DND-41 (cell line): ENCODE measurements at regions not wholly inside any gene's neighbourhood (a gene's known extent, or its start where the extent isn't known, plus 50 kb on each side); places are given as distances from the start of the nearest gene placed in this dataset.

ENCODE experiments used
- EZH2 ChIP-seq: IDR thresholded peaks from 3 replicates; pipeline ENCODE4 v1.6.1; 2012; ENCODE audit warnings: borderline replicate concordance, low read depth, mild to moderate bottlenecking, moderate library complexity, low read length, inconsistent platforms; ENCODE audit not compliant: severe bottlenecking
- TF ChIP-seq, protein P1 (sequence below): IDR thresholded peaks from 2 replicates; pipeline ENCODE4 v1.5.1; 2012; ENCODE audit warnings: borderline replicate concordance, low read length, moderate library complexity, mild to moderate bottlenecking; ENCODE audit not compliant: poor library complexity, severe bottlenecking; ENCODE audit errors: extremely low read depth

DNA sequence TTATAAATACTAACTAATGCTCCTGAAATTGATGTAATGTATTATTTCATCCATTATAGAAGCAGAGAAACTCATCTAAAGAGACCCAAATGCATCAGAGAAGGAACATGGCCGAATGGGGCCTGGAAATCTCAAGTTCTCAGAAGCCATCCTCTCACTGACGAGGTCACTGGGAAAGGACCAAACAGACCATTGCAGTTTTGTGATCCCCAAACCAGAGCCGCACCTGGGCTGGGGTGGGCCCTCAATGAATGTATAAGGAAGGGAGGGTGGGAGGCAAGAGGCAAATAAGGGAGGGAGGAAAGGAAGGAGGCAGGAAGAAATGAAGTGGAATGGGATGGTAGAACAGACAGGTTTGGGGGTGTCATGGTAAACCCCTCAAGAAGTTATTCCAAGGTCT lies 245.3 kb upstream of the ID2 start:
- TF ChIP-seq EZH2: no peak
- TF ChIP-seq, protein P1, sequence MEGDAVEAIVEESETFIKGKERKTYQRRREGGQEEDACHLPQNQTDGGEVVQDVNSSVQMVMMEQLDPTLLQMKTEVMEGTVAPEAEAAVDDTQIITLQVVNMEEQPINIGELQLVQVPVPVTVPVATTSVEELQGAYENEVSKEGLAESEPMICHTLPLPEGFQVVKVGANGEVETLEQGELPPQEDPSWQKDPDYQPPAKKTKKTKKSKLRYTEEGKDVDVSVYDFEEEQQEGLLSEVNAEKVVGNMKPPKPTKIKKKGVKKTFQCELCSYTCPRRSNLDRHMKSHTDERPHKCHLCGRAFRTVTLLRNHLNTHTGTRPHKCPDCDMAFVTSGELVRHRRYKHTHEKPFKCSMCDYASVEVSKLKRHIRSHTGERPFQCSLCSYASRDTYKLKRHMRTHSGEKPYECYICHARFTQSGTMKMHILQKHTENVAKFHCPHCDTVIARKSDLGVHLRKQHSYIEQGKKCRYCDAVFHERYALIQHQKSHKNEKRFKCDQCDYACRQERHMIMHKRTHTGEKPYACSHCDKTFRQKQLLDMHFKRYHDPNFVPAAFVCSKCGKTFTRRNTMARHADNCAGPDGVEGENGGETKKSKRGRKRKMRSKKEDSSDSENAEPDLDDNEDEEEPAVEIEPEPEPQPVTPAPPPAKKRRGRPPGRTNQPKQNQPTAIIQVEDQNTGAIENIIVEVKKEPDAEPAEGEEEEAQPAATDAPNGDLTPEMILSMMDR: no peak
